GM21717 (cell line): ENCODE measurements at regions not wholly inside any gene's neighbourhood (a gene's known extent, or its start where the extent isn't known, plus 50 kb on each side); places are given as distances from the start of the nearest gene placed in this dataset.
"Not testable (repeated sequence)": the region's sequence is repeated elsewhere in the genome, so short reads cannot be mapped to it uniquely, and the experiment has no call there.

Experiments used
- ATAC-seq: cut with Tn5 transposase; IDR thresholded peaks from one replicate; pipeline ENCODE4 v1.9.1; 2021; ENCODE audit warnings: mild to moderate bottlenecking, moderate library complexity; ENCODE audit not compliant: unreplicated experiment

DNA sequence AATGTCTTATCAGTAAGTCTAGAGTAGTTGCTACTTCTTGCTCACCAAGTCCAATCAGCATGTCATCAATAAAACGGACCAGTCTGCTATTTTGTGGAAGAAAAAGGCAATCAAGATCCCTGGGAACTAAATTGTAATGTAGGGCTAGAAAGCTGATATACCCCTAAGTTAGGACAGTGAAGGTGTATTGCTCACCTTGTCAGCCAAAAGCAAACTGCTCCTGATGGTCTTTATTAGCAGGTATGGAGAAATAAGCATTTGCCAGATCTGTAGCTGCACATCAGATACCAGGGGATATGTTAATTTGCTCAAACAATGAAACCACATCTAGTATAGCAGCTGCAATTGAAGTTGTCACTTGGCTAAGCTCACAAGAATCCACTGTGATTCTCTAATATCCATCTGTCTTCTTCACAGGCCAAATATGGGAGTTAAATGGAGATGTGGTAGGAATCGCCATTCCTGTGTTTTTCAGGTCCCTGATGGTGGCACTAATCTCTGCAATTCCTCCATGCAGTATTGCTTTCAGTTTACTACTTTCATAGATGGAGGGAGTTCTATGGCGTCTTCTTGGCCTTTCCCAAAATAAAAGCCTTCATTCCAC, 75.0 kb downstream of the TMEM237 start:
- no peak for ATAC-seq

DNA sequence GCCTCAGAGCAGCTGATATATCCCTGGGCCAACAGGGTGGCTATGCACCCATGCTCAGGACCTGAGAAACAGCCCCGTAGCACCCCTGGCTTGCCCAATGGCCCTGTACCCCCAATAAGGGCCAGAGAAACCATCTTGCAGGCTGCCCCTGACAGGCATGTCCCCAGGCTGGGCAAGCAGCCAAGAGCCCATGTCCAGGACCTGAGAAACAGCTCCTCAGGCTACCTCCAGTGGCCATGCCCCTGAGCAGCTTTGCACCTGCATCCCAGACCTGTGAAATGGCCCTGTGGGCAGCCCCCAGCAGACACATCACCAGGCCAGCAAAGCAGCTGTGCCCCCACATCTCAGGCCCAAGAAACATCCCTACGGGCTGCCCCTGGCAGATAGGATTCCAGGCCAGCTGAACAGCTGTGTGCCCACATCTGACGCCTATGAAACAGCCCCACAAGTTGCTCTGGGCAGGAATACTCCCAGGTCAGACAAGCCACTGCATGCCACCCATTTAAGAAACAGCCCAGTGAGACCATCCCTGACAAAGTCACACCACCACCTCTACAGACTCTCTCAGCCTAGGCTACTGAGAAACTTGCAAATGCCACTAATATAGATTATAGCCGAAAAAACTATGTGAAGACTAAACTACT, 84.1 kb downstream of the TMEM237 start:
- ATAC-seq = no peak

DNA sequence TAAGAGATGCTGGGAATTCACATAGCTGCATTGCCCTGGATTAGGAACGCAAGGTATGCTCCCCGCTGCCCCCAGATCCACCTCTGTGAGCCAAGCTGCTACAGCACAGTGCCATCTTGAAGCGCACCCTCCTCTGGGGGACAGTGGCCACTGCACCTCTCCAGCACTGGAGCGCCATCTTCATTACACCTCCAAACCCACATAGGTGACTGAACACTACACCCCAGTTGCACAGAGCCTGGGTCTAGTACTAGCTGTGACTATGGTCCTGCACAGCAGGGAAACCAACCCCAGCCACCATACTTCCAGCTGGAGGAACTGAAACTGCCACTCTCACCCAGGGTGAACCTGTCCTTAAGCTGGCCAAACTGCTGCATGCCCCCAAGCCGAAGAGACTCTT, 84.6 kb downstream of the TMEM237 start:
- ATAC-seq = no peak

DNA sequence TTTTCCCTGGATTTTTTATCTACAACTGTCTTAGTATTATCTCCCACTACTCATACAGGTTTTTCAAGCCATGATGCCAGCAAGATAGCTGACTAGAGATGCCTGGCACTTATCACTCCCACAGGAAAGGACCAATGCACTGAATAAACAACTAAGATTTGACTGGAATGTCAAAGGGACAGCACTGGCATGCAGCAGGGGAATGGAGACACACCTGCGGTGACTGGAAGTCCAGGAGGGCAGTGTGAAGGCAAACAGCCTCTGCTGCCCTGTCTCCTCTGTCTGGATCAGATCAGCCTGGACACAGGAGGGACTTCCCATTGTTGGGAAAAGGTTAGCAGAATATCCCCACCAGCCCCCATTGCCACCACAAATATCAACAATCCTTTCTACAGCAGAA, 85.1 kb downstream of the TMEM237 start:
- no peak for ATAC-seq

DNA sequence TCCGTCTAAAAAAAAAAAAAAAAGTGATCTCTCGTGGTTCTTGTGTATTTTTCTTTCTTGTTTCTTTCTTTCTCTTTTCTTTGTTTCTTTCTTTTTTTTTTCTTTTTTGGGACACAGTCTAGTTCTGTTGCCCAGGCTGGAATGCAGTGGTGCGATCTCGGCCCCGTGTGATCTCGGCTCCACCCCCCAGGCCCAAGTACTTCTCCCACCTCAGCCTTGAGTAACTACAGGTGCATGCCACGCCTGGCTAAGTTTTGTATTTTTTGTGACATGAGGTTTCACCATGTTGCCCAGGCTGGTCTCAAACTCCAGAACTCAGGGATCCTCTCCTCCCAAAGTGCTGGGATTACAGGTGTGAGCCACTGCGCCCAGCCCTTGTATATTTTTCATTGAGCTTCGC, 91.4 kb downstream of the TMEM237 start:
- no peak for ATAC-seq

DNA sequence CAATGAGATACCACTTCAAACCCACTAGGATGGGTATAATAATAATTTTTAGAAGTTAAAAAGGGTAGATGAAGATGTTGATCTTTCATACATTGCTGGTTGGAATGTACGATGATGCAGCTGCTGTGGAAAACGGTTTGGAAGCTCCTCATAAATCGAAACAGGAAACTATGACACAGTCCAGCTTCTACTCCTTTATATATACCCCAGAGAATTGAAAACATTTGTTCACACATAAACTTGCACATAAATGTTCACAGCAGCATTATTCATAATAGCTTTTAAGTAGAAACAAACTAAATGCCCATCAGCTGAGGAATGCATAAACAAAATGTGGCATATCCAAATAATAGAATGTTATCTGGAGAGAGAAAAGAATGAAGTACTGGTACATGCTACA, 95.0 kb downstream of the STRADB start:
- no peak for ATAC-seq

DNA sequence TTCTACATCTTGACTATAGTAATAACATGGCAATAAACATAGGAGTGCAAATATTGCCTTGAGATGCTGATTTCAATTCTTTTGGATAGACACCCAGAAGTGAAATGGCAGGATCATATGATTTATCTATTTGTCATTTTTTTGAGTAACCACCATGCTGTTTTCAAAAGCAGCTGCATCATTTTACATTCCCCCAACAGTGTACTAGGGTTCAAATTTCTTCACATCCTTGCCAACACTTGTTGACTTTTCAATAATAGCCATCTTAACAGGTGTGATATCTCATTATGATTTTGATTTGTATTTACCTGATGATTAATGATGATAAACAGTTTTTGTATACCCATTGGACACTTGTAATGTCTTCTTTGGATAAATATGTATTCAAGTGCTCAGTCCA, 90.8 kb downstream of the STRADB start:
- ATAC-seq = no peak

DNA sequence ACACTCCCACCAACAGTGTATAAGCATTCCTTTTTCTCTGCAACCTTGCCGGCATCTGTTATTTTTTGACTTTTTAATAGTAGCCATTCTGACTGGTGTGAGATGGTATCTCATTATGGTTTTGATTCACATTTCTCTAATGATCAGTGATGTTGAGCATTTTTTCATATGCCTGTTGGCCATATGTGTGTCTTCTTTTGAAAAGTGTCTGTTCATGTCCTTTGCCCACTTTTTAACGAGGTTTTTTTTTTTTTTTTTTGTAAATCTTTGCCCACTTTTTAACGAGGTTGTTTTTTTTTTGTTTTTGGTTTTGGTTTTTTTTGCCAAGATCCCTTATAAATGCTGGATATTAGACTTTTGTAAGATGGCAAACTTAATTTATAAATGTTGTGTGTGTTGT, 87.7 kb downstream of the STRADB start:
- ATAC-seq = not testable (repeated sequence)

DNA sequence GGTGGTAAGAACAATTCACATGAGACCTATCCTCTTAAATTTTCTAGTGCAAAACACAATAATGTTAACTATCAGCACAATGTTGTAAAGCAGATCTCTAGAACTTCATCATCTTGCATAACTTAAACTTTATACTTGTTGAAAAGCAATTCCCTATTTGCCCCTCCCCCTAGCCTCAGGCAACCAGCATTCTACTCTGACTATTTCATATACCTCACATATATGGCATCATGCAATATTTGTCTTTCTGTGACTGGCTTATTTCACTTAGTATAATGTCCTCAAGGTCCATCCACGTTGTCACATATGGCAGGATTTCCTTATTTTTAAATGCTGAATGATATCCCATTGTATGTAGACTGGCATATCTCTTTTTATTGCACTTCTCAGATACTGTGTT, 86.5 kb downstream of the STRADB start:
- ATAC-seq = no peak

DNA sequence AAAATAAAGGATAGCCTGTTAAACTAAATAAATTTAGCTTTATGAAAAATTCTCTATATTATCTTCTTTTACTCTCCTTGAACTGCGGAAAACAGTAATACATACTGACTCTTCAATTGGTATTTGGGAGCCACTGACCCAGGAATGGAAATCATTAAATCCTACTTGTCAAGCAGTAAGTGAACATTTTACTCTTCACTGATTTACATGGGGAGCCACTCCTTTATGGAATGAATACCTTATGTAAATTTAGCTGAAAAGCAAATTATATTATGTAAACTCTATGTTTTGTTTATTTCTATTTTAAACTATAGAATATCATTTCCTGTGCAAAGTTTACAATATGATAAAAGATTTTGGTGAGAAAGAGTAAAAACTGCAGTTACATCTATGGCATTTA, 85.2 kb downstream of the STRADB start:
- no peak for ATAC-seq

DNA sequence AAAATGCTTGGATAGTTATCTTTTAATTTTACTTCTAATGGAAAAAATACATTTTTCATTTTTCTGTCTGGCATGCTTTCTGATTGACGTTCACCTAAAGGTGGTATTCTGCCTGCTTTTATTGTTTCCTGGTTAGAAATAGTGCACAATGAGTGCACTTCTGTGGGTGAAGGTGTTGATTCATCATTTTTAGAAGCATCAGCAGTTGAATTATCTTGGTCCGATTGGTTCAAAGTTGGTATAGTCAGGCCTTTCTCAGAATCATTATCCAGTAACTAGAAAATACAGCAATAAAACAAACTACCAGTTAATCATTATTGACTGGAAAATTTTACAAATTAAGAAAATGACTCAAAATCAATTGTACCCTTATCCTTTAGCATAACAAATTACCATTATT, 84.5 kb downstream of the STRADB start:
- ATAC-seq = no peak

DNA sequence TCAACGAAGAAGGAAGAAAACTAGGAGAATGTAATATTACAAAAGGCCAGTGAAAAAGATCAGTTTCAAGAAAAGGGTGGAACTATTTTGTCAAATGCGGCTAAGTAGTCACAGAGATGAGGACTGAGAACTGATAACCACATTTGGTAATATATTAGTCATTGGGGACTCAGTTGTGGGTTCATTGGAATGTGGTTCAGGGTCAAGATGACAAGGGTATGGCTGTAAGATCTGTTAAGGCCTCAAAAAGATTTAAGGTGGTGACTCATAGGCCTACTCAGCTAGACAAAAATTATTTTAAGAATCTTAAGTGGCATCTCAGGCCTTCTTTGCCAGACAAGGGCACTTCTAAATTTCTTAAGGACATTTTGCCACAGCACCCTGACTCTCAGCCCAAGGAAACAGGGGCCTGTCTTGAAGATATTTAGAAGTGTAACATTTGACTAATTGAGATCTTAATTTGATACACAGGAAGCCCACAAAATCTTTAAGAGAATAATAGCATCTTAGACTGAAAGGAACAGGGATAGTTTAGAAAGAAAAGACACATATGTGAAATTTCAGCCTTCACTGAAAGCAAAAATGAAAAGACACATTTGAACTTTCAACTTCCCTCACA, 81.3 kb downstream of the STRADB start:
- peak; percentile 95 for ATAC-seq
